Neutrophil (primary cell): ENCODE measurements at regions not wholly inside any gene's neighbourhood (a gene's known extent, or its start where the extent isn't known, plus 50 kb on each side); places are given as distances from the start of the nearest gene placed in this dataset.

Experiments used
- H3K27ac ChIP-seq: fragments of 200-600 bp; sonication (generic); 2 replicates; pipeline ENCODE4 v1.5.1; 2016; ENCODE audit warnings: mild to moderate bottlenecking, moderate library complexity
- H3K27me3 ChIP-seq: fragments of 200-600 bp; sonication (generic); 2 replicates; pipeline ENCODE4 v1.6.0; 2016; ENCODE audit warnings: mild to moderate bottlenecking
- H3K36me3 ChIP-seq: fragments of 200-600 bp; sonication (generic); 2 replicates; pipeline ENCODE4 v1.5.1; 2017
- H3K4me1 ChIP-seq, 2 experiments: fragments of 200-600 bp in 1 of 2; sonication (generic) in 1 of 2; 1 replicate in 1 of 2; 2 replicates in 1 of 2; pipeline versions ENCODE4 v1.5.1 to v1.6.1; 2013 to 2016; ENCODE audit warnings: low read depth in 1 of 2, low read length in 1 of 2, mild to moderate bottlenecking in 1 of 2, moderate library complexity in 1 of 2; ENCODE audit not compliant: control insufficient read depth in 1 of 2, insufficient read depth in 1 of 2
- H3K4me3 ChIP-seq, 2 experiments: fragments of 200-600 bp in 1 of 2; sonication (generic) in 1 of 2; 1 replicate in 1 of 2; 2 replicates in 1 of 2; pipeline ENCODE4 v1.5.1; 2013 to 2016; ENCODE audit warnings: low read depth in 1 of 2, low read length in 1 of 2, mild to moderate bottlenecking in 1 of 2, moderate library complexity in 1 of 2
- H3K9me3 ChIP-seq: fragments of 200-600 bp; sonication (generic); 2 replicates; pipeline ENCODE4 v1.5.1; 2016
- CTCF ChIP-seq: fragments of 200-600 bp; sonication (generic); IDR thresholded peaks from 2 replicates; pipeline ENCODE4 v1.5.1; 2016; ENCODE audit warnings: antibody characterized with exemption

DNA sequence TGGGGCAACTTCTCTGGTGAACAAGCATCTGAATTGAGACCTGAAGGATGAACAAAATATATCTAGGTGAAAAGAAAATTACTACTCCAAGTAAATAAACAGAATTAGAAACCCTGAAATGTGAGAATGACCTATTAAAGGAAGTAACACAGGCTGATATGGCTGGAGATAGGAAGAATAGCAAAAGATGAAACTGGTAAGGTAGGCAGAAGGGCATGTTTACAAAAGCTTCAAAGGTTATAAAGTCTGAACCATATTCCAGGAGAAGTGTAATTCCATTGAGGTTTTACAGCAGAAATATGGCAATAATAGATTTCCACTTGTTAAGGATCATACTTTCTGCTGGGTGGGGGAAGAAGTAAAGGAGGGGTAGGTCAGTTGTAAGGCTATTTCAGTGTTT is 452.0 kb downstream of the GBA3 start:
- Histone ChIP-seq H3K4me3 (no peak overlapping the region), H3K27me3 (no peaks in the 10 kb centered on the region), H3K36me3 (no peaks in the 10 kb centered on the region), H3K4me1 (no peaks in the 10 kb centered on the region), H3K9me3 (no peaks in the 10 kb centered on the region), H3K27ac (no peak overlapping the region)
- no peak for TF ChIP-seq CTCF

- TF ChIP-seq CTCF = peak; percentile 34
- H3K27me3 ChIP-seq = no peaks in the 10 kb centered on the region
- H3K4me3 ChIP-seq = no peak overlapping the region
- H3K4me1 ChIP-seq = no peaks in the 10 kb centered on the region
- no peaks in the 10 kb centered on the region for H3K36me3 ChIP-seq
- H3K9me3 ChIP-seq = no peaks in the 10 kb centered on the region
- no peak overlapping the region for H3K27ac ChIP-seq
Measured at GRCh38 chr4:23135792-23136645, 443.3 kb downstream of the GBA3 start.

GRCh38 chr4:23134331-23134730 is 441.6 kb downstream of the GBA3 start:
- Histone ChIP-seq H3K4me1 (no peaks in the 10 kb centered on the region), H3K36me3 (no peaks in the 10 kb centered on the region), H3K9me3 (no peaks in the 10 kb centered on the region), H3K4me3 (no peak overlapping the region), H3K27ac (no peak overlapping the region), H3K27me3 (no peaks in the 10 kb centered on the region)
- no peak for TF ChIP-seq CTCF

GRCh38 chr4:23130845-23131244 is 438.1 kb downstream of the GBA3 start:
- Histone ChIP-seq H3K4me1 (no peaks in the 10 kb centered on the region), H3K36me3 (no peaks in the 10 kb centered on the region), H3K9me3 (no peaks in the 10 kb centered on the region), H3K27me3 (no peaks in the 10 kb centered on the region), H3K4me3 (no peak overlapping the region), H3K27ac (no peak overlapping the region)
- TF ChIP-seq CTCF = no peak

GRCh38 chr4:23125118-23125517 is 432.4 kb downstream of the GBA3 start:
- H3K27me3 ChIP-seq = no peaks in the 10 kb centered on the region
- no peaks in the 10 kb centered on the region for H3K9me3 ChIP-seq
- TF ChIP-seq CTCF = no peak
- H3K4me3 ChIP-seq = no peak overlapping the region
- no peak overlapping the region for H3K27ac ChIP-seq
- H3K36me3 ChIP-seq = no peaks in the 10 kb centered on the region
- H3K4me1 ChIP-seq = no peaks in the 10 kb centered on the region
